ENCODE measurements at regions not wholly inside any gene's neighbourhood (a gene's known extent, or its start where the extent isn't known, plus 50 kb on each side); places are given as distances from the start of the nearest gene placed in this dataset.

GRCh38 chr2:136298631-136299030 is 180.7 kb upstream of the CXCR4 start:
- 100% methylated on average over 2 of the region's 5 CpGs for WGBS (ENCODE audit: insufficient coverage)
- H3K79me2 ChIP-seq (ENCODE audit: insufficient read depth, low read length) = no peaks in the 10 kb centered on the region
- H3K36me3 ChIP-seq (replicated peaks in 1 of 2; ENCODE audit: control insufficient read depth in 1 of 2, insufficient read depth in 2 of 2, low read length in 2 of 2) = no peaks in the 10 kb centered on the region
- no peak overlapping the region for H3K27ac ChIP-seq (ENCODE audit: low read depth in 1 of 2, low read length in 2 of 2)
- H3K27me3 ChIP-seq (ENCODE audit: control insufficient read depth in 2 of 2, insufficient read depth in 2 of 2, low read length in 2 of 2) = no peaks in the 10 kb centered on the region
- H2AFZ ChIP-seq (ENCODE audit: insufficient read depth, low read depth, low read length, poor library complexity, severe bottlenecking) = no peak overlapping the region
- no peaks in the 10 kb centered on the region for H4K20me1 ChIP-seq (ENCODE audit: insufficient read depth, low read length)
- intact Hi-C loops (cut with micrococcal nuclease) = no loop called here
- Mint-ChIP-seq H3K36me3 (no peaks in the 10 kb centered on the region), H3K9me3 (no peaks in the 10 kb centered on the region), H3K27ac (no peak overlapping the region), H3K4me3 (no peak overlapping the region), H3K27me3 (ENCODE audit: low read depth in 3 of 3) (peaks cover 0 to 2% (median 0%) of the 10 kb centered on the region in 3 donors), H3K4me1 (peaks cover 6% of the 10 kb centered on the region)
- no peaks in the 10 kb centered on the region for H3K9me3 ChIP-seq (replicated peaks in 1 of 2; ENCODE audit: control insufficient read depth in 1 of 2, insufficient read depth in 1 of 2, low read length in 2 of 2)
- no peak overlapping the region for H3K9ac ChIP-seq (ENCODE audit: insufficient read depth, low read length, poor library complexity, severe bottlenecking)
- TF ChIP-seq, protein P1, sequence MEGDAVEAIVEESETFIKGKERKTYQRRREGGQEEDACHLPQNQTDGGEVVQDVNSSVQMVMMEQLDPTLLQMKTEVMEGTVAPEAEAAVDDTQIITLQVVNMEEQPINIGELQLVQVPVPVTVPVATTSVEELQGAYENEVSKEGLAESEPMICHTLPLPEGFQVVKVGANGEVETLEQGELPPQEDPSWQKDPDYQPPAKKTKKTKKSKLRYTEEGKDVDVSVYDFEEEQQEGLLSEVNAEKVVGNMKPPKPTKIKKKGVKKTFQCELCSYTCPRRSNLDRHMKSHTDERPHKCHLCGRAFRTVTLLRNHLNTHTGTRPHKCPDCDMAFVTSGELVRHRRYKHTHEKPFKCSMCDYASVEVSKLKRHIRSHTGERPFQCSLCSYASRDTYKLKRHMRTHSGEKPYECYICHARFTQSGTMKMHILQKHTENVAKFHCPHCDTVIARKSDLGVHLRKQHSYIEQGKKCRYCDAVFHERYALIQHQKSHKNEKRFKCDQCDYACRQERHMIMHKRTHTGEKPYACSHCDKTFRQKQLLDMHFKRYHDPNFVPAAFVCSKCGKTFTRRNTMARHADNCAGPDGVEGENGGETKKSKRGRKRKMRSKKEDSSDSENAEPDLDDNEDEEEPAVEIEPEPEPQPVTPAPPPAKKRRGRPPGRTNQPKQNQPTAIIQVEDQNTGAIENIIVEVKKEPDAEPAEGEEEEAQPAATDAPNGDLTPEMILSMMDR (IDR thresholded peaks at IDR 0.05) = no peak
- H3K4me1 ChIP-seq (ENCODE audit: control insufficient read depth in 1 of 2, insufficient read depth in 2 of 2, low read length in 2 of 2) = peaks cover 0 to 3% of the 10 kb centered on the region in 2 donors
- H3K4me2 ChIP-seq (replicated peaks; ENCODE audit: extremely low read depth, low read length, poor library complexity, severe bottlenecking) = no peak overlapping the region
- no peak overlapping the region for H3K4me3 ChIP-seq (replicated peaks in 1 of 3; ENCODE audit: low read depth in 2 of 3, low read length in 3 of 3)
- DNase-seq = no peak

DNA sequence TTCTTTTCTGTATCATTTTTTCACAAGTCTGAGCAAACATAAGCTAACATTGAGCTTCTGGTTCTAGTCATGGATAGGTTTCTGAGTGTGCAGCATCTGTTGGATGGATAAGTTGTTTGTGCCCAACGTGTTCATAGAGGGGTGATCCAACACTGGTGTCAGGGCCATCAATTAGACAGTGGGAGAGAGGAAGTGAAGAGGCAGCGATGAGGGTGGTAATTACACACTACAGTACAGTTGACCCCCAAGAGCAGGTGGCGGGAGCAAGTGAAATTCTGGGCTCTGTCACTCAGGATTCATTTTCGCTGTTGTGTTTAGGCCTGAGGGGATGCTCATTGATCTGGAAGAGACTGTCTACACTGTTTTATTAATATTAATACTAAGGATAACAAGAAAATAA is 180.0 kb upstream of the CXCR4 start:
- Histone ChIP-seq H2AFZ (ENCODE audit: insufficient read depth, low read depth, low read length, poor library complexity, severe bottlenecking) (no peak overlapping the region), H3K9ac (ENCODE audit: insufficient read depth, low read length, poor library complexity, severe bottlenecking) (no peak overlapping the region), H3K4me3 (replicated peaks in 1 of 3; ENCODE audit: low read depth in 2 of 3, low read length in 3 of 3) (no peak overlapping the region), H3K79me2 (ENCODE audit: insufficient read depth, low read length) (no peaks in the 10 kb centered on the region), H3K27ac (ENCODE audit: low read depth in 1 of 2, low read length in 2 of 2) (no peak overlapping the region), H3K4me1 (ENCODE audit: control insufficient read depth in 1 of 2, insufficient read depth in 2 of 2, low read length in 2 of 2) (peaks cover 0 to 3% of the 10 kb centered on the region in 2 donors), H3K4me2 (replicated peaks; ENCODE audit: extremely low read depth, low read length, poor library complexity, severe bottlenecking) (no peak overlapping the region), H3K9me3 (replicated peaks in 1 of 2; ENCODE audit: control insufficient read depth in 1 of 2, insufficient read depth in 1 of 2, low read length in 2 of 2) (no peaks in the 10 kb centered on the region), H3K27me3 (ENCODE audit: control insufficient read depth in 2 of 2, insufficient read depth in 2 of 2, low read length in 2 of 2) (no peaks in the 10 kb centered on the region), H3K36me3 (replicated peaks in 1 of 2; ENCODE audit: control insufficient read depth in 1 of 2, insufficient read depth in 2 of 2, low read length in 2 of 2) (no peaks in the 10 kb centered on the region), H4K20me1 (ENCODE audit: insufficient read depth, low read length) (no peaks in the 10 kb centered on the region)
- Mint-ChIP-seq H3K9me3 (no peaks in the 10 kb centered on the region), H3K4me3 (no peak overlapping the region), H3K36me3 (no peaks in the 10 kb centered on the region), H3K4me1 (peaks cover 6% of the 10 kb centered on the region), H3K27ac (no peak overlapping the region), H3K27me3 (ENCODE audit: low read depth in 3 of 3) (peaks cover 0 to 2% (median 2%) of the 10 kb centered on the region in 3 donors)
- TF ChIP-seq, protein P1 (IDR thresholded peaks at IDR 0.05) = no peak
- intact Hi-C loops (cut with micrococcal nuclease) = no loop called here
- WGBS (ENCODE audit: insufficient coverage) = 83% methylated on average over 1 of the region's 4 CpGs
- no peak for DNase-seq
